Fibroblast of skin of right biceps (primary cell): ENCODE measurements at regions not wholly inside any gene's neighbourhood (a gene's known extent, or its start where the extent isn't known, plus 50 kb on each side); places are given as distances from the start of the nearest gene placed in this dataset.
A peak's percentile ranks its signal among the peaks of the same experiment; 100 is the strongest.

ENCODE experiments used
- DNase-seq: peaks from one replicate; pipeline ENCODE4 v3.0.0-alpha.2; 2013

- DNase-seq: no peak
Measured at GRCh38 chr1:235009561-235010306, 118.9 kb downstream of the TOMM20 start.

DNA sequence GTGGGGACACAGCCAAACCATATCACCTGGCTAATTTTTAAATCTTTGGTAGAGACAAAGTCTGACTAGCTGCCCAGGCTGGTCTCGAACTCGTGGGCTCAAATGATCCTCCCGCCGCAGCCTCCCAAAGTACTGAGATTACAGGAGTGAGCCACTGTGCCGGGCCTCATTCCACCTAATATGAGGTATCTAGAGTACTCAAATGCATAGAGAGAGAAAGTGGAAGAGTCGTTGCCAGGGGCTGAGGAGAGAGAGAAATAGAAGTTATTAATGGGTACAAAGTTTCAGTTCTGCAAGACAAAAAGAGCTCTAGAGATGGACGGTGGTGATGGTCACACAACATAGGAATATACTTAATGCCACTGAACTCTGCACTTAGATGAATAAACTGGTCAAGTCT is 119.6 kb downstream of the TOMM20 start:
- DNase-seq: no peak

- no peak for DNase-seq
Measured at GRCh38 chr1:235008239-235008638, 120.4 kb downstream of the TOMM20 start.

- DNase-seq: no peak
Measured at GRCh38 chr1:235006816-235007215, 121.8 kb downstream of the TOMM20 start.

DNA sequence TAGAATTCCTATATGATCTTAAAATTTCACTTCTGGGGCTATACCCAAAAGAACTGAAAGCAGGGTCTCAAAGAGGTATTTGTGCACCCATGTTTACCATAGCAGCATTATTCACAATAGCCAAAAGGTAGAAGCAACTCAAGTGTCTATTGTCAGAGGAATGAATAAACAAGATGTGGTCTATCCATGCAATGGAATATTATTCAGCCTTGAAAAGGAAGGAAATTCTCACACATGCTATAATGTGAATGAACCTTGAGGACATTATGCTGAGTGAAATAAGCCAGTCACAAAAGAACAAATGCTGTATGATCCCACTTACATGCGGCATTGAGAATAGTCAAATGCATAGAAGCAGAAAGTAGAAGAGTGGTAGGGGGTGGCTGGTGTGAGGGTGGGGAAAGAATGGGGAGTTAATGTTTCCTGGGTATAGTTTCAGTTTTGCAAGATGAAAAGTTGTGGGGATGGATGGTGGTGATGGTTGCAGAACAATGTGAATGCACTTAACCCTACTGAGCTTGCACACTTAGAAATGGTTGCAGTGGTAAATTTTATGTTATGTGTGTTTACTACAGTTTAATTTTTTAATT is 122.4 kb downstream of the TOMM20 start:
- no peak for DNase-seq

DNA sequence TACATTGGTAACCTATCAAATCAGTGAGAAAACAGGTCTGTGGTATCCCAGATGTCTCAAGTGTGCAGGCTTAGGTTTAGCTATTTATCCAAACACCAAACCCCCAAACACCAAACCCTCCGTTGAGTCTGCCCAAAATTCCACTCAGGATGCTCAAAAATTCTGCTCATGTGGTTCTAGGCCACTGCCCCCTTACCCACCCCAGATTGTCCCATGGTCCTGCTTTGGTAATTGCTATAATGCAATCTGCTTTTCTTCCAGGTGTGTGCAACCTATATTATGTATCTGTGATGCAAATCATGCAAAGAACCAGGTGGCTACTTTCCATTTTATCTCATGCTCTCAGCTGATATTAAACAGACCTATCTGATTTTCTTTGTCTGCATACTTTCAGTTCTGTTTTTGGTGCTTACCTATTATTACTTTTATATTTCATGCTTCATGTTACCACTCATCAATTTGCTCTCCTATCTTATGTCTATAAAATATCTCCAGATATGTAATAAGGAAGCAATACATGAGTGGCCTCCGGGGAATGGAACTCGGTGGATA is 123.7 kb downstream of the TOMM20 start:
- no peak for DNase-seq

- no peak for DNase-seq
Measured at GRCh38 chr1:235004276-235004675, 124.4 kb downstream of the TOMM20 start.

GRCh38 chr1:235002706-235003300 is 125.8 kb downstream of the TOMM20 start:
- DNase-seq: no peak

GRCh38 chr1:234999513-234999940 is 129.1 kb downstream of the TOMM20 start:
- no peak for DNase-seq

GRCh38 chr1:234997896-234998741 is 130.5 kb downstream of the TOMM20 start:
- DNase-seq: no peak

- peak; percentile 99 for DNase-seq
Measured at GRCh38 chr1:234997201-234997895, 131.3 kb downstream of the TOMM20 start.

- no peak for DNase-seq
Measured at GRCh38 chr1:234996245-234996757, 132.3 kb downstream of the TOMM20 start.

GRCh38 chr1:234994436-234995295 is 134.0 kb downstream of the TOMM20 start:
- no peak for DNase-seq

- no peak for DNase-seq
Measured at GRCh38 chr1:234992065-234992464, 136.6 kb downstream of the TOMM20 start.

GRCh38 chr1:234990874-234991801 is 137.5 kb downstream of the TOMM20 start:
- DNase-seq: no peak

- DNase-seq: no peak
Measured at GRCh38 chr1:234990328-234990675, 138.3 kb downstream of the TOMM20 start.

- no peak for DNase-seq
Measured at GRCh38 chr1:234989479-234990327, 138.9 kb downstream of the TOMM20 start.

DNA sequence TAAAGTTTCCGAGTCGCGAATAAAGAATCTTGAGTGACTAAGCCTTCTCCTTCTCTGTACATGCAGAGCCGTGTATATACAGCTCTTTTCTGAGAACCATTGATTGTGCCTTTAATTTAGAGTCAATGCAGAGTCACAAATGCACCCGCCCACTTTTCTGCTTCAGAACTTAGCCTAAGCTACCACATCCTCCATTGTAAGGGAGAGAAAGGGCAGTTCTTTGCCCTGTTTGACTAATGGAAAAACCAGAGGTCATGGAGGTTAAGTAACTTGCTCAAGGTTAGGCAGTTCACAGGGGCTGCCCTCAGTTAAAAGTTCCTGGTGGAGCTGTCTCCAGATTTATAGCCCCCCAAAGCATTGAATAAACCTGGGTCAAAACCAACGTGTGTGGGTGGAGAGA is 139.6 kb downstream of the TOMM20 start:
- DNase-seq: peak; percentile 68

- no peak for DNase-seq
Measured at GRCh38 chr1:234988536-234988935, 140.1 kb downstream of the TOMM20 start.
